DOHH2 (cell line): ENCODE measurements at regions not wholly inside any gene's neighbourhood (a gene's known extent, or its start where the extent isn't known, plus 50 kb on each side); places are given as distances from the start of the nearest gene placed in this dataset.

Experiments
- EZH2phosphoT487 ChIP-seq: fragments of 200-600 bp; sonication (generic); IDR thresholded peaks from 2 replicates; pipeline ENCODE4 v1.6.1; 2017; ENCODE audit warnings: borderline replicate concordance, mild to moderate bottlenecking, antibody characterized with exemption, low read length, moderate library complexity, mixed read lengths
- TF ChIP-seq, protein P1 (sequence below): fragments of 200-600 bp; sonication (generic); IDR thresholded peaks from one replicate; pipeline ENCODE4 v1.5.1; 2014; ENCODE audit warnings: antibody characterized with exemption, mild to moderate bottlenecking, low read depth, low read length; ENCODE audit not compliant: poor library complexity, severe bottlenecking

GRCh38 chr20:11551479-11551878, 366.2 kb upstream of the BTBD3 start:
- TF ChIP-seq, protein P1, sequence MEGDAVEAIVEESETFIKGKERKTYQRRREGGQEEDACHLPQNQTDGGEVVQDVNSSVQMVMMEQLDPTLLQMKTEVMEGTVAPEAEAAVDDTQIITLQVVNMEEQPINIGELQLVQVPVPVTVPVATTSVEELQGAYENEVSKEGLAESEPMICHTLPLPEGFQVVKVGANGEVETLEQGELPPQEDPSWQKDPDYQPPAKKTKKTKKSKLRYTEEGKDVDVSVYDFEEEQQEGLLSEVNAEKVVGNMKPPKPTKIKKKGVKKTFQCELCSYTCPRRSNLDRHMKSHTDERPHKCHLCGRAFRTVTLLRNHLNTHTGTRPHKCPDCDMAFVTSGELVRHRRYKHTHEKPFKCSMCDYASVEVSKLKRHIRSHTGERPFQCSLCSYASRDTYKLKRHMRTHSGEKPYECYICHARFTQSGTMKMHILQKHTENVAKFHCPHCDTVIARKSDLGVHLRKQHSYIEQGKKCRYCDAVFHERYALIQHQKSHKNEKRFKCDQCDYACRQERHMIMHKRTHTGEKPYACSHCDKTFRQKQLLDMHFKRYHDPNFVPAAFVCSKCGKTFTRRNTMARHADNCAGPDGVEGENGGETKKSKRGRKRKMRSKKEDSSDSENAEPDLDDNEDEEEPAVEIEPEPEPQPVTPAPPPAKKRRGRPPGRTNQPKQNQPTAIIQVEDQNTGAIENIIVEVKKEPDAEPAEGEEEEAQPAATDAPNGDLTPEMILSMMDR, result no peak
- TF ChIP-seq EZH2phosphoT487, result no peak
